Renal cortical epithelial cell (primary cell): ENCODE measurements at regions not wholly inside any gene's neighbourhood (a gene's known extent, or its start where the extent isn't known, plus 50 kb on each side); places are given as distances from the start of the nearest gene placed in this dataset.
"Not testable (repeated sequence)": the region's sequence is repeated elsewhere in the genome, so short reads cannot be mapped to it uniquely, and the experiment has no call there.

Source experiments
- DNase-seq: peaks from one replicate; pipeline ENCODE4 v3.0.0-alpha.2; 2011; ENCODE audit warnings: low read depth

- DNase-seq, result no peak
Observed at GRCh38 chr2:163187119-163187518, 348.6 kb upstream of the KCNH7 start.

GRCh38 chr2:163185160-163185559 is 346.6 kb upstream of the KCNH7 start:
- no peak for DNase-seq

GRCh38 chr2:163182764-163183354 is 344.3 kb upstream of the KCNH7 start:
- peak; percentile 50 for DNase-seq

- DNase-seq, result no peak
Observed at GRCh38 chr2:163177592-163177991, 339.0 kb upstream of the KCNH7 start.

- DNase-seq, result no peak
Observed at GRCh38 chr2:163175294-163175693, 336.7 kb upstream of the KCNH7 start.

DNA sequence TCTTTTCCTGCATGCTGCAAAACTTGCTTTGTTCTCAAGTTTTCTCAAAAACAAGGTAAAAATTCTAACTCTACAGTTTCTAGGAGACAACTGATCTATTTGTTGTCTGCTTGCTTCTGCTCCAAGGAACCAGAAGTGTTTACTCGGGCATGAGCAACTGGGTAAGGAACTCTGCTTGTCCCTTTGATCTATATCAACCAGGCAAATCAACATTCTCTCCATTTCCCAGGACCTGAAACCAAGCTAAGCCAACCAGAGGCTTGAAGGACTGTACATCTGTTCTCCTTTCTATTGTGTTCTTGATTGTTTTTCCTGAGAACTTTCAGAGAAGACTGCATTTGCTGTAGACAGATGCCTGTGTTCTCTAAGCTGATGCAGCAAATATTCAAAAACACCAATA is 335.0 kb upstream of the KCNH7 start:
- peak; percentile 36 for DNase-seq

- DNase-seq, result no peak
Observed at GRCh38 chr2:163171786-163172530, 333.4 kb upstream of the KCNH7 start.

- peak; percentile 66 for DNase-seq
Observed at GRCh38 chr2:163157891-163158496, 319.4 kb upstream of the KCNH7 start.

DNA sequence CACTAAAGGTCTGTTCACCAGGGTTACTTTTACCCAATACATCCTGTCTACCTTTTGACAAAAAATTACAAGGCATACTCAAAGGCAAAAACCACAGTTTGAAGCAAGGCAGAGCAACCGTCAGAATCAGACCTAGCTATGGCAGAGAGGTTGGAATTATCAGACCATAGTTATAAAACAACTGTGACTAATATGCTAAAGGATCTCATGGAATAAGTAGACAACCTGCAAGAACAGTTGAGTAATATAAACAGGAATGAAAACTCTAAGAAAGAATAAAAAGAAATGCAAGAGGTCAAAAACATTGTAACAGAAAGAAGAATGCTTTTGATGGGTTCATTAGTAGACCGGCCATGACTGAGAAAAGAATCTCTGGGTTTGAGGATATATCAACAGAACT is 318.8 kb upstream of the KCNH7 start:
- DNase-seq, result peak; percentile 75

GRCh38 chr2:163155925-163156324 is 317.4 kb upstream of the KCNH7 start:
- DNase-seq, result no peak

DNA sequence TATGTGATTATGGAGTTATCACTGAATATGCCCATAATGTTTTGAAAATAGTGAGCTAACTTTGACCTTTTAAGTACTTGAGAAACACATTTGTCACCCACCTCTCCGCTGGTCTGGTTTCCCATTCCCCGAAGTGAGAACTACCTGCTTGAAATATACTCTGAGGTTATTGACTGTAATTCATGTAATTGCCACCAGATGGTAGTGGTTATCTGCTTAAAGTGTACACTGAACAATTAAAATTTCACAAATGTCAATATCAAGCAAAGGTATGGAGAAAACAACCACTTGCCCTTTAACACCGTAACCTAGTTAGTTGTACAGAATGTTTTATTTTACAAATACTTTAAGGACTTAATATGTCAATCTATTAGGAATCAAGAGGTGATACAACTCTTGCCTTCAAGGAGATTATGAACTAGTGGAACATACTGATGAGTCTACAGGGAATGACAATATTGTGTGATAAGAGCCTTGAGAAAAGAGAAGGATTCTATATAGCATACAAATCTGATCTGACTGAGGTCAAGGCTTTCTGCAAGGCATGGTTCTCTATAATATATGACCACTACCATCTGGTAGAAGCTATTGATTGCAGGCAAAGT is 316.8 kb upstream of the KCNH7 start:
- DNase-seq, result peak; percentile 58

DNA sequence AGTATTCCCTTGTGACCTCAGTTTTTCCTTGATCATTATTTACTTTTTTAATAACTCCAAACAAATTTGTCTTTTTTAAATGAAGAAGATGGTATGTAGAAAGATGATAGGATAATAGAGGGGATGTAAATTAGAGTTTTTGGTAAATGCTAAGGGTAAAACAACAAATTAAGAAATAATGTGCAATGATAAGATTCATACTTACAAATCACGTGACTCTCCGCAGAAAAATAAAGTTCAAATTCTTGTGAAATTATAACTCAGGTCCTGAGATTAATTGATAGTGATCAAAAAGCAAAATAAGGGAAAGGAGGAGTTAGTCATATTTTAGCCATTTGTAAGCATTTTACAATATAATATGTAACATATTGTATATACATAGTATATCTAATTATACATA is 304.1 kb upstream of the KCNH7 start:
- no peak for DNase-seq

- no peak for DNase-seq
Observed at GRCh38 chr2:163138947-163139346, 300.4 kb upstream of the KCNH7 start.

GRCh38 chr2:163135256-163135655 is 296.7 kb upstream of the KCNH7 start:
- no peak for DNase-seq

- no peak for DNase-seq
Observed at GRCh38 chr2:163133602-163134001, 295.0 kb upstream of the KCNH7 start.

DNA sequence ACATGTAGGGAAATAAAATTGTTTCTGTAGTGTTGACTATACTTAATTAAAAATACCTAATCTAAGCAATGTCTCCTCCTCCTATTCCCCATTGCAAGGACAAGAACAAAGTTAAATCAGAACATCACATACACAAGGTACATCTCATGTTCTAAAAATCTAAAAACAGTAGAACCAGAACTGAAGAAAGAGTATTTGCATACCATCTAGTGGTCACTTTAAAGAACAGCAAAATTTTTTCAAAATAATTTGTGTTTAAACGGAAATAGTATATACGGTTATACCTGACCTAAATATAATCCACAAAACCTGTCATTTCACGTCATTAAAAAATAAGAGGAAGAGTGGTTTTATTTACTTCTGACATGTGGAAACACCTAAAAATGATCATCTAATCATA is 294.3 kb upstream of the KCNH7 start:
- peak; percentile 50 for DNase-seq

- DNase-seq, result not testable (repeated sequence)
Observed at GRCh38 chr2:163132207-163132606, 293.6 kb upstream of the KCNH7 start.

DNA sequence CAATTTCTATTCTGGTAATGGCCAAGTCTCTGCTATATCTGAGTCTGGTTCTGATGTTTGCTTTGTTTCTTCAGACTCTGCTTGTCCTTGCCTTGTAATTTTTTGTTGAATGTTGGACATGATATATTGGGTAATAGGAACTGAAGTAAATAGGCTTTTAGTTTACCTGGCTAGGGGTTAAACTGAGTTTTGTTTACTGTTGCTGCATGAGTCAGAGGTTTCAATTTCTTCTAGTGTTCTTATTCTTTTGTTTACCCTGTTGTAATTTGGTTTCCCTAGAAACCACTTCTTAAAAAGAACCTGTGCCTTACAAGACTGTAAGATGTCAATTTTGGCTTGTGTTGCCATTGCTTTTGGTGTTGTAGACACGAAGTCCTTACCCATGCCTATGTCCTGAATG is 285.0 kb upstream of the KCNH7 start:
- DNase-seq, result peak; percentile 54

DNA sequence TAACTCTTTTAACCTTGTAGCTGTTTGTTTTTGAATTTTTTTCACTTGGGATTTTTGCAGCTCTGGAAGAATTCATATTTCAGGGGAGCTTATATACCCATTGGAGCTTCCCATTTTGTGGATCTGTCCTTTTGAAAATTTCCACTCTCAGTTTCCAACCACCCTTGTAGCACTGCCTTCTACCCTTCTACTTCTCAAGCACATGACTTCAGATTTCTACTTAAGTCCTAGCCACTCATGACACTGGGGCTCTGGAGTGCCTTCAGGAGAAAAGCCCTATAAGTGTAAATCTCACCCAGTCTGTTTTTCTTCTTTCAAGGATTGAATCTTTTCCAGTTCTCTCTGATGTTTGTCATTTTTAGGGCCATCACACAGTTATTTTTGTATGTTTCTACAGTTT is 283.7 kb upstream of the KCNH7 start:
- no peak for DNase-seq

GRCh38 chr2:163121483-163121882 is 282.9 kb upstream of the KCNH7 start:
- DNase-seq, result no peak

- no peak for DNase-seq
Observed at GRCh38 chr2:163119966-163120365, 281.4 kb upstream of the KCNH7 start.

DNA sequence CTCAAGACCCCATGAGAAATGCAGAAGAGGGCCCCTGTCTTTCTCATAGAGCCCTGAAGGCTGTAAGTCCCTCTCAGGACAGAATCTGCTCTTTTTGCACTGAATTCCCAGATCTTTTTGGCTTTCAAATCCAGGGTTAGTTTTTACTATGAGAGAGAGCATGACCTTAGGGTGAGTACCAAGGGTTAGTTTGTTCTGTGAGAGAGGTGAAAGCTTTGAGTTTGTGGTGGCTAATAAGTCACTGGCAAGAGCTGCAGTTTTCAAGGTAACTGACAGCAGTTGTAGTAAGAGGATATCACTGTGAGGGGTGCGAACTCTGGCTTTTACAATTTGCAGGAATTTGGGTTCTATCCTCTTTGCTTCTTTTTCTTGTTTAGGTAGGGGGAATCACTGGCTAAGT is 248.4 kb upstream of the KCNH7 start:
- no peak for DNase-seq
